IMR-90 (cell line): ENCODE measurements at regions not wholly inside any gene's neighbourhood (a gene's known extent, or its start where the extent isn't known, plus 50 kb on each side); places are given as distances from the start of the nearest gene placed in this dataset.

Experiments used
- ATAC-seq: fragments of 200-7000 bp; cut with Tn5 transposase; 2 replicates; pipeline ENCODE4 v1.9.1; 2020; ENCODE audit warnings: low read depth, mild to moderate bottlenecking, moderate library complexity
- BruUV-seq: library from RNA; stranded (reverse); fragments of 400-500 nt; replicated peaks from 2 replicates; lab custom pipeline; 2021; lab: Mats Ljungman, UMichigan
- CTCF ChIA-PET: fragments of 300-600 bp; formaldehyde crosslinking; extraction: SDS; loops from one replicate; lab custom pipeline; 2021; ENCODE audit warnings: antibody characterized with exemption; lab: Yijun Ruan, JAX
- POLR2A ChIA-PET: fragments of 300-600 bp; sonication (Branson Sonifier 250); formaldehyde crosslinking; loops from one replicate; lab custom pipeline; 2022; ENCODE audit warnings: antibody characterized with exemption; ENCODE audit not compliant: unreplicated experiment; lab: Charles Lee
- DNase-seq: peaks from one replicate; pipeline ENCODE4 v3.0.0; 2013
- H2AFZ ChIP-seq: replicated peaks from 2 replicates; pipeline ENCODE3; 2013; ENCODE audit warnings: low read length, mild to moderate bottlenecking; ENCODE audit not compliant: poor library complexity
- H2AK5ac ChIP-seq: 2 replicates; pipeline ENCODE4 v1.6.1; 2013; ENCODE audit warnings: low read depth, low read length, inconsistent platforms
- H2AK9ac ChIP-seq: replicated peaks from 2 replicates; pipeline ENCODE3; 2013; ENCODE audit warnings: mild to moderate bottlenecking, low read depth, low read length, moderate library complexity; ENCODE audit not compliant: poor library complexity
- H2BK120ac ChIP-seq: 2 replicates; pipeline ENCODE4 v1.6.1; 2013; ENCODE audit warnings: low read depth, low read length, inconsistent platforms
- H2BK15ac ChIP-seq: 3 replicates; pipeline ENCODE4 v1.6.1; 2013; ENCODE audit warnings: low read depth, low read length, inconsistent platforms
- H2BK20ac ChIP-seq: 2 replicates; pipeline ENCODE4 v1.6.1; 2013; ENCODE audit warnings: low read depth, mild to moderate bottlenecking, inconsistent platforms, low read length, moderate library complexity
- H2BK5ac ChIP-seq: 2 replicates; pipeline ENCODE4 v1.6.1; 2013; ENCODE audit warnings: mild to moderate bottlenecking, low read depth, low read length, inconsistent platforms; ENCODE audit not compliant: poor library complexity, severe bottlenecking
- H3K14ac ChIP-seq: replicated peaks from 2 replicates; pipeline ENCODE4 v1.6.1; 2013; ENCODE audit warnings: low read depth, low read length, inconsistent platforms
- H3K18ac ChIP-seq: 2 replicates; pipeline ENCODE4 v1.6.1; 2013; ENCODE audit warnings: low read depth, low read length, control low read depth
- H3K23ac ChIP-seq: 2 replicates; pipeline ENCODE4 v1.6.1; 2013; ENCODE audit warnings: low read depth, low read length, inconsistent platforms
- H3K27ac ChIP-seq: 2 replicates; pipeline ENCODE4 v1.5.1; 2013; ENCODE audit warnings: mild to moderate bottlenecking, control low read depth, low read length; ENCODE audit not compliant: insufficient read depth
- H3K27me3 ChIP-seq: 2 replicates; pipeline ENCODE4 v1.6.1; 2013; ENCODE audit warnings: low read length; ENCODE audit not compliant: control insufficient read depth, insufficient read depth
- H3K36me3 ChIP-seq: 2 replicates; pipeline ENCODE4 v1.6.1; 2013; ENCODE audit warnings: low read length, mixed read lengths; ENCODE audit not compliant: control insufficient read depth, insufficient read depth
- H3K4ac ChIP-seq: 2 replicates; pipeline ENCODE4 v1.6.1; 2013; ENCODE audit warnings: low read depth, low read length, inconsistent platforms
- H3K4me1 ChIP-seq: 2 replicates; pipeline ENCODE4 v1.6.1; 2013; ENCODE audit warnings: low read length, mixed read lengths; ENCODE audit not compliant: control insufficient read depth, insufficient read depth
- H3K4me2 ChIP-seq: 2 replicates; pipeline ENCODE4 v1.6.1; 2013; ENCODE audit warnings: low read depth, mild to moderate bottlenecking, control low read depth, low read length, moderate library complexity
- H3K4me3 ChIP-seq: 2 replicates; pipeline ENCODE4 v1.5.1; 2013; ENCODE audit warnings: low read depth, mild to moderate bottlenecking, control low read depth, low read length, moderate library complexity; ENCODE audit not compliant: insufficient read depth
- H3K56ac ChIP-seq: 2 replicates; pipeline ENCODE4 v1.6.1; 2013; ENCODE audit warnings: low read length, inconsistent platforms; ENCODE audit not compliant: insufficient read depth; ENCODE audit errors: extremely low read depth
- H3K79me1 ChIP-seq, 2 experiments: 2 replicates each; pipeline ENCODE4 v1.6.1; 2013; ENCODE audit warnings: low read length in 2 of 2, inconsistent platforms in 1 of 2, low read depth in 1 of 2
- H3K9ac ChIP-seq: 2 replicates; pipeline ENCODE4 v1.6.1; 2013; ENCODE audit warnings: low read depth, low read length, control low read depth
- H3K9me1 ChIP-seq: 2 replicates; pipeline ENCODE4 v1.6.1; 2013; ENCODE audit warnings: low read length, inconsistent platforms; ENCODE audit not compliant: insufficient read depth
- H3K9me3 ChIP-seq: 2 replicates; pipeline ENCODE4 v1.6.1; 2013; ENCODE audit warnings: low read length; ENCODE audit not compliant: control insufficient read depth, insufficient read depth
- H4K20me1 ChIP-seq: 2 replicates; pipeline ENCODE4 v1.6.1; 2013; ENCODE audit warnings: low read length, inconsistent platforms; ENCODE audit not compliant: insufficient read depth
- H4K5ac ChIP-seq: 2 replicates; pipeline ENCODE4 v1.6.1; 2013; ENCODE audit warnings: mild to moderate bottlenecking, low read depth, low read length, control low read depth
- H4K8ac ChIP-seq, 2 experiments: 2 replicates each; pipeline ENCODE4 v1.6.1; 2013; ENCODE audit warnings: low read depth in 2 of 2, low read length in 2 of 2, control low read depth in 1 of 2, inconsistent platforms in 1 of 2
- H4K91ac ChIP-seq: 2 replicates; pipeline ENCODE4 v1.6.1; 2013; ENCODE audit warnings: low read depth, low read length, inconsistent platforms; ENCODE audit not compliant: insufficient read depth
- FOS ChIP-seq: fragments of 150-350 bp; IDR thresholded peaks from 2 replicates; pipeline ENCODE4 v1.6.1; 2016; ENCODE audit warnings: low read depth, low read length
- POLR2A ChIP-seq: IDR thresholded peaks from 2 replicates; pipeline ENCODE4 v1.6.1; 2012; ENCODE audit warnings: mild to moderate bottlenecking, low read depth, low read length
- SMC3 ChIP-seq: fragments of 150-350 bp; IDR thresholded peaks from 2 replicates; pipeline ENCODE4 v1.6.1; 2016; ENCODE audit warnings: low read depth, mild to moderate bottlenecking, antibody characterized with exemption, low read length, moderate library complexity
- WGBS, 2 experiments: methylation state at CpG; one replicate each; pipeline versions ENCODE4 v1.1.5 to v1.1.7; 2013; ENCODE audit warnings: missing lambda C conversion rate in 2 of 2; ENCODE audit not compliant: insufficient read length in 1 of 2; ENCODE audit errors: extremely low coverage in 2 of 2; 5-methylcytosine and 5-hydroxymethylcytosine counted together
- dilution Hi-C: fragments of 300-500 bp; cut with HindIII; formaldehyde crosslinking; loops from one replicate; pipeline ENCODE4 v1.14.3; 2018; ENCODE audit warnings: low sequenced_read_pairs; ENCODE audit not compliant: unreplicated experiment
- in situ Hi-C: fragments of 300-500 bp; cut with MboI; formaldehyde crosslinking; loops from 3 replicates; pipeline ENCODE4 v1.14.3; 2019; ENCODE audit warnings: low sequenced_read_pairs, inconsistent platforms, mixed read lengths
- intact Hi-C: fragments of 100-400 bp; cut with micrococcal nuclease; formaldehyde crosslinking; loops from 2 replicates; pipeline ENCODE4 v1.10.0; 2022

DNA sequence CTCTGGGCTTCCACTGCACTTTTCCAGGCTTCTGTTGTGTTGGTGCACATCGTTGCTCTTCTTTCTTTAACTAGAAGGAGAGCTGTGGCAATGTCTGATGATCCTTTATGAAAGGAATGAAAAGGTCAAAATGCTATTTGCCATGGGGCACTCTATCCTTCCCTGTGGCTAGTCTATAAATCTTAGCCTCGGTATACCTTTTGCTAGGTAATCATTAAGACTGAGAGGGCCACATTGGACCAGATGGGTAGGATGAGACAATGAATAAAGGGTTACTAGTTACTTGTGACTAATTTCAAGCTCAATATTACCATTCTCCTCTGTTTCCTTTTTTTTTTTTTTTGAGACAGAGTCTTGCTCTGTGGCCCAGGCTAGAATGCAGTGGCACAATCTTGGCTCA, 89.4 kb upstream of the C1orf87 start:
- BruUV-seq: no TSS peak
- no peaks in the 10 kb centered on the region for H3K36me3 ChIP-seq

More for the DNA sequence above, 89.4 kb upstream of the C1orf87 start:
- Histone ChIP-seq H3K27me3 (no peaks in the 10 kb centered on the region; the same call in none of the 2 replicates), H2AFZ (no peak overlapping the region), H2AK5ac (no peak overlapping the region), H3K79me1 (no peaks in the 10 kb centered on the region), H2BK5ac (no peak overlapping the region), H3K18ac (no peak overlapping the region), H2AK9ac (no peak overlapping the region), H4K5ac (no peak overlapping the region), H2BK15ac (no peak overlapping the region), H4K91ac (no peak overlapping the region), H3K14ac (no peak overlapping the region), H2BK120ac (no peak overlapping the region), H3K4me3 (no peak overlapping the region), H4K20me1 (no peaks in the 10 kb centered on the region), H3K9me3 (no peaks in the 10 kb centered on the region; the same call in 1 of the 2 replicates), H3K4ac (no peak overlapping the region), H3K9me1 (no peaks in the 10 kb centered on the region), H3K4me2 (no peak overlapping the region), H2BK20ac (no peak overlapping the region), H3K27ac (no peak overlapping the region), H3K23ac (no peak overlapping the region), H3K56ac (no peak overlapping the region), H3K9ac (no peak overlapping the region), H3K4me1 (no peaks in the 10 kb centered on the region), H4K8ac (no peak overlapping the region)
- DNase-seq (no peak), ATAC-seq (no peak)
- in situ Hi-C loops: no loop called here
- CTCF ChIA-PET: interaction anchor here (0.6 to 0.7 kb wide), 2 partner anchors 13 to 187 kb away, joined by 3 read pairs; no protein-coding TSS in a partner anchor
- intact Hi-C loops: no loop called here
- TF ChIP-seq FOS (no peak), SMC3 (no peak), POLR2A (no peak)
- POLR2A ChIA-PET: interaction anchor here (0.6 kb wide), 1 partner anchor 15 kb away, joined by 4 read pairs; no protein-coding TSS in a partner anchor
- dilution Hi-C loops: no loop called here
- no CpG with 5 or more reads among the region's 2 CpGs for WGBS, 2 experiments
